PFSK-1 (cell line): ENCODE measurements at regions not wholly inside any gene's neighbourhood (a gene's known extent, or its start where the extent isn't known, plus 50 kb on each side); places are given as distances from the start of the nearest gene placed in this dataset.

Source experiments
- POLR2AphosphoS5 ChIP-seq: IDR thresholded peaks from 2 replicates; pipeline ENCODE4 v1.6.1; 2012; ENCODE audit warnings: low read depth, mild to moderate bottlenecking, control low read depth, low read length, moderate library complexity
- REST ChIP-seq, 2 experiments: IDR thresholded peaks; 2 replicates each; pipeline versions ENCODE4 v1.6.1 to v1.8.0; 2011 to 2012; ENCODE audit warnings: low read depth in 2 of 2, low read length in 2 of 2, control low read depth in 1 of 2, inconsistent platforms in 1 of 2, mild to moderate bottlenecking in 1 of 2, moderate library complexity in 1 of 2; ENCODE audit not compliant: insufficient read depth in 1 of 2
- SIN3A ChIP-seq: IDR thresholded peaks from 2 replicates; pipeline ENCODE4 v1.6.1; 2012; ENCODE audit warnings: mild to moderate bottlenecking, low read length, moderate library complexity, borderline replicate concordance; ENCODE audit not compliant: insufficient read depth
- TAF1 ChIP-seq: IDR thresholded peaks from 2 replicates; pipeline ENCODE4 v1.6.1; 2012; ENCODE audit warnings: low read length, control low read depth, borderline replicate concordance; ENCODE audit not compliant: insufficient read depth

DNA sequence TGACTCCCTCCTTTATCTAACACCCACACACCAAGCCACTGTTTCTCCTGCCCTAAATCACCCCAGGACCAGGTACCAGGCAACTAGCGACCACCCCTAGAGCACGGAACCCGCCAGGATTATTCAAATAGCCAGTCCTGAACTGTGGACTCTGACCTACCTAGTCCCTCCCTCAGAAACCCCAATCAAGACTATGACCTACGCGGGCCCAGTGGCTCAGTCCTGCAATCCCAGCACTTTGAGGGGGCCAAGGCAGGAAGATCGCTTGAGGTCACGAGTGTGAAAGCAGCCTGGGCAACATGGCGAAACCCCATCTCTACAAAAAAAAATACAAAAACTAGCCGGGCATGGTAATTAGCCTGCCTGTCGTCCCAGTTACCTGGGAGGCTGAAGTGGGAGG is 232.8 kb upstream of the FOXK1 start:
- TF ChIP-seq POLR2AphosphoS5: no peak
- no peak for TF ChIP-seq TAF1
- no peak for TF ChIP-seq SIN3A
- no peak for TF ChIP-seq REST (IDR thresholded peaks at IDR 0.05; ENCODE audit: insufficient read depth in 1 of 2, low read depth in 2 of 2, low read length in 2 of 2)
